Astrocyte of the cerebellum (primary cell): ENCODE measurements at regions not wholly inside any gene's neighbourhood (a gene's known extent, or its start where the extent isn't known, plus 50 kb on each side); places are given as distances from the start of the nearest gene placed in this dataset.
"Not testable (repeated sequence)": the region's sequence is repeated elsewhere in the genome, so short reads cannot be mapped to it uniquely, and the experiment has no call there.

Experiments
- DNase-seq: peaks from one replicate; pipeline ENCODE4 v3.0.0-alpha.2; 2011; ENCODE audit warnings: low read depth
- H3K4me3 ChIP-seq: 2 replicates; pipeline ENCODE4 v1.5.1; 2011; ENCODE audit warnings: mild to moderate bottlenecking, low read depth, low read length, moderate library complexity
- in situ Hi-C: cut with HindIII; loops from 2 replicates; pipeline ENCODE4 v1.10.0; 2017; ENCODE audit warnings: low sequenced_read_pairs
- TF ChIP-seq, protein P1 (sequence below): IDR thresholded peaks from 2 replicates; pipeline ENCODE4 v1.5.1; 2012; ENCODE audit warnings: low read length, low read depth, moderate library complexity, mild to moderate bottlenecking; ENCODE audit errors: missing control alignments

DNA sequence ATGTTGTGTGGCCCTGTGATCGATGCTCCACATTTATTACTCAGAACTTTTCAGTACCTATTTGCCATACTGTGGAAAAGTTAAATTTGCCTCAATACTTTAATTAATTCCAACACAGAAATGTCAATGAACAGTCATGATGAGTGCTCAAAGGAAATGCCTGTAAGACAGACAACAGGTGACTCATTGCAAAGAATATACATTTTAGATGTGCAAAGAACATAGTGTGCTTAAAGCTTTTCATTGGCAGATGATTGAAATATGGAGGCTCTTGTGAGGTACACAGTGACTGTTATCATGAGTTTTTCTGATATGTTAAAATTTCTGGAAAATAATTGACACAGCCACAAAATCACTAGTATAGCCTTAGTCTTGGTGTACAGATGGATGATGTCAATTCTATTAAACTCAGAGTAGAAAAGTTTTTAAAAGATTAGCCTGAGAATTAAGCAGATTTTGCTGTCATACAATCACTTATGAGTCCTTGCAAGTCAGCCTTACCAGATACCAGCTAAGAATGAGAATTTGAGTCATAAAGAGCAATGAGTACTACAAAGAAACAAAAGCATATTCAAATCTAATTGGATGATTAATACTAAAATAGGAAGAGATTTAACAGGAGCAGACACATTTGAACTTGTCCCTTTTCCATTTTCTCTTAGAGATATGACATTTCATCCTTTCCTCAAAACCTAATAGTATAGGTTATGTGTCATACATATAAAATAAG, 544.1 kb downstream of the KCNH5 start:
- TF ChIP-seq, protein P1, sequence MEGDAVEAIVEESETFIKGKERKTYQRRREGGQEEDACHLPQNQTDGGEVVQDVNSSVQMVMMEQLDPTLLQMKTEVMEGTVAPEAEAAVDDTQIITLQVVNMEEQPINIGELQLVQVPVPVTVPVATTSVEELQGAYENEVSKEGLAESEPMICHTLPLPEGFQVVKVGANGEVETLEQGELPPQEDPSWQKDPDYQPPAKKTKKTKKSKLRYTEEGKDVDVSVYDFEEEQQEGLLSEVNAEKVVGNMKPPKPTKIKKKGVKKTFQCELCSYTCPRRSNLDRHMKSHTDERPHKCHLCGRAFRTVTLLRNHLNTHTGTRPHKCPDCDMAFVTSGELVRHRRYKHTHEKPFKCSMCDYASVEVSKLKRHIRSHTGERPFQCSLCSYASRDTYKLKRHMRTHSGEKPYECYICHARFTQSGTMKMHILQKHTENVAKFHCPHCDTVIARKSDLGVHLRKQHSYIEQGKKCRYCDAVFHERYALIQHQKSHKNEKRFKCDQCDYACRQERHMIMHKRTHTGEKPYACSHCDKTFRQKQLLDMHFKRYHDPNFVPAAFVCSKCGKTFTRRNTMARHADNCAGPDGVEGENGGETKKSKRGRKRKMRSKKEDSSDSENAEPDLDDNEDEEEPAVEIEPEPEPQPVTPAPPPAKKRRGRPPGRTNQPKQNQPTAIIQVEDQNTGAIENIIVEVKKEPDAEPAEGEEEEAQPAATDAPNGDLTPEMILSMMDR = no peak
- no peak overlapping the region for H3K4me3 ChIP-seq
- in situ Hi-C loops = no loop called here
- no peak for DNase-seq

DNA sequence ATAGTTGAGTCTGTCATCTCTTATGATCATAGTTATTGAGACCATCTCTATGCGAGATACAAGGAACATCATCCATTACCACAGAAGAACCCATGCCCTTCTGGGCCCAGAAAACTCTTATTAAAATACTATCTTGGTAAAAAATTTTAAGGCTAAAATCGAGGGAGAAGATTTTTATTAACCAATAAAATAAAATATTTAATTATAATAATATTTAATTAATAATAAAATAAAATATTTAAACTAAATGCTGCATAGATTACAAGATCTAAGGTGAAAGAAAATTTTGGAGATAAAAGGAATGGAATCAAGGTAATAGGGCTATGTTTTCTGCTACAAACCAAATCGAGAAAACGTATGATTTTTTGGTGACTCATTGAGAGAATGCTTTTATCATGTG, 540.2 kb downstream of the KCNH5 start:
- TF ChIP-seq, protein P1 = no peak
- in situ Hi-C loops = no loop called here
- DNase-seq = no peak
- no peak overlapping the region for H3K4me3 ChIP-seq

DNA sequence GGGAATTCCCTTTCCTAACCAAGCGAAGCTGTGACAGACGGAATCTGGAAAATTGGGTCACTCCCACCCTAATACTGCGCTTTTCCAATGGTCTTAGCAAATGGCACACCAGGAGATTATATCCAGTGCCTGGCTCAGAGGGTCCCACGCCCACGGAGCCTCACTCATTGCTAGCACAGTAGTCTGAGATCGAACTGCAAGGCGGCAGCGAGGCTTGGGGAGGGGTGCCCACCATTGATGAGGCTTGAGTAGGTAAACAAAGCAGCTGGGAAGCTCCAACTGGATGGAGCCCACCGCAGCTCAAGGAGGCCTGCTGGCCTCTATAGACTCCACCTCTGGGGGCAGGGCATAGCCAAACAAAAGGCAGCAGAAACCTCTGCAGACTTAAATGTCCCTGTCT, 523.9 kb downstream of the KCNH5 start:
- DNase-seq, H3K4me3 ChIP-seq, in situ Hi-C loops: not testable (repeated sequence)

DNA sequence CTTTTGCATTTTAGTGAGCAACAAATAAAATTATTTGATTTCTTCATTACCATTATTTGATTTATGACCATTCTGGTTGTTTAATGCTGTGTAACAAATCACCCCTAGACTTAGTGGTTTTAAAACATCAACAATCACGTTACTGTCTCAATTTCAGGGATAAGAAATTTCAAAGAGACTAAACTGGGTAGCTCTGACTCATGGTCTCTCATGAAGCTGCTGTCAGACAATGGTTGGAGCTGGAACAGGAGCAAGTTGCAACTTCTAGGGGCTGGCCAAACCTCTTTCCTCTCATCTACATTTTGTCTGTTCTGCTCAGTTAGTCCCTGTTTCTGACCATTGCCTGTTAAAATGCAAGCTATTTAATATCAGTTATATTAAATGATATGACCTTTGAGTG, 517.0 kb downstream of the KCNH5 start:
- in situ Hi-C loops = no loop called here
- DNase-seq = no peak
- no peak overlapping the region for H3K4me3 ChIP-seq
- TF ChIP-seq, protein P1 = no peak

DNA sequence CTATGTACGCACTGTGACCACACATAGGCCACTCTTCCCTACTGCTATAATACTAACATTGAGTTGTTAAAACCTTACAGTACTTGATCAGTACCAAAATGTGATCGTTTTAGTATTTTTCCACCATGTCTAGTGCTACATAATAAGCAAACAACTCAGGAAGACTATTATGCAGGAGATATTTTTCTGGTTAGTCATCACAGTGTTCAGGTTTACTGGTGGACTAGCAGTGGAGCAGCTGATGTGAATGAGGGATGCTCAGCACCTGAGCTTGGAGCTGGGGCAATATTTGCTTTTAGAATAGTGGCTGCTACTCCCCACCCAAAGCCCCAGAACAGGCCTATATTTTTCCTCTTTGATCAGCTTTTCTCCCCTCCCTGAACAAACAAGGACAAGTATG, 513.1 kb downstream of the KCNH5 start:
- TF ChIP-seq, protein P1 = no peak
- in situ Hi-C loops = no loop called here
- DNase-seq = no peak
- H3K4me3 ChIP-seq = no peak overlapping the region

DNA sequence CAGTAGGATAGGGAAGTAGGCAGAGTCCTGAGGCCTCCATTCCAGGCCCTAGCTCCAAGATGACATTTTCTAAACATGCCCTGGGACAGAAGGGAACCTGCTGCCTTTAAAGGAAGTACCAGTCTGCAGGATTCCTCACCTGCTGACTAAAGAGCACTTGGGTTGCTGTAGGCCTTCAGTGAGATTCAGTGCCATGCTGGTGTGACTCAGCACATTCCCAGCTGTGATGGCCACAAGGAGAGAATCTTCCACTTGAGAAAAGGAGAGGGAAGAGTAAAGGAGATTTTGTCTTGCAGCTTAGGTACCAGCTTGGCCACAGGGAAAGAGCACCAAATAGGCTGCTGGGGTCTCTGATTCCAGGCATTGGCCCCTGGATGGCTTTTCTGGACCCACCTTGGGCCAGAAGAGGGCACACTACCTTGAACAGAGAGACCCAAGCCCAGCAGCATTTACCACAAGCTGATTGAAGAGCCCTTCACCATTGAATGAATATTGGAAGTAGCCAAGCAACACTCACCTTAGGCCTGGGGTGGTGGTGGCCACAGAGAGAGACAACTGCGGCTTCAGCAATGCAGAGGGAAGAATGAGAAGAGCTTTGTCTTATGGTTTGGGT, 498.3 kb downstream of the KCNH5 start:
- no peak overlapping the region for H3K4me3 ChIP-seq
- TF ChIP-seq, protein P1 = no peak
- in situ Hi-C loops = no loop called here
- no peak for DNase-seq

DNA sequence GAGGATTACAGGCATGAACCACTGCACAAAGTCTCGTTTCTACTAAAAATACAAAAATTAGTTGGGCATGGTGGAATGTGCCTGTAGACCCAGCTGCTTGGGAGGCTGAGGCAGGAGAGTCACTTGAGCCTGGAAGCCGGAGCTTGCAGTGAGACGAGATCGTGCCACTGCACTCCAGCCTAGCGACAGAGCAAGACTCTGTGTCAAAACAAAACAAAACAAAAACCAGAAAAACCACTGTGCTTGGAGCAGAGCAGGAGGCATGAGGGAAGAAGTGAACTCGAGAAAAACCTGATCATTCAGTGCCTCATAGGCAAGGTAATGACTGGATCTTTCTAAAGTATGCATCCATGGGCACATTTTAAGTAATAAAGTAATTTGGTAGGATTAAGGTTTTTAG, 487.8 kb downstream of the KCNH5 start:
- no peak for DNase-seq
- TF ChIP-seq, protein P1 = no peak

More for the DNA sequence above, 487.8 kb downstream of the KCNH5 start:
- no peak overlapping the region for H3K4me3 ChIP-seq
- in situ Hi-C loops = no loop called here
